ENCODE measurements at regions not wholly inside any gene's neighbourhood (a gene's known extent, or its start where the extent isn't known, plus 50 kb on each side); places are given as distances from the start of the nearest gene placed in this dataset.

GRCh38 chr3:55177749-55178148 lies 249.9 kb upstream of the LRTM1 start:
- no peaks in the 10 kb centered on the region for H3K36me3 ChIP-seq
- 66 to 76% (median 74%) methylated on average over 6 of the region's 6 CpGs for WGBS, 5 donors
- peaks cover 0 to 6% (median 0%) of the 10 kb centered on the region in 7 donors for H3K27me3 ChIP-seq (replicated peaks in 1 of 7)
- intact Hi-C loops (cut with DNase I; ENCODE audit: low total_unique reads): no loop called here
- TF ChIP-seq CTCF (IDR thresholded peaks at IDR 0.05 in 8 of 11, conservative IDR thresholded peaks at IDR 0.05 in 3 of 11) (no peak), POLR2AphosphoS5 (IDR thresholded peaks at IDR 0.05) (no peak), POLR2A (IDR thresholded peaks at IDR 0.05) (no peak)
- peaks cover 0 to 6% (median 0%) of the 10 kb centered on the region in 8 donors for H3K9me3 ChIP-seq
- no peak overlapping the region for H3K27ac ChIP-seq
- H3K4me3 ChIP-seq: no peak overlapping the region
- no peak for DNase-seq
- no peaks in the 10 kb centered on the region for H3K4me1 ChIP-seq

- Histone ChIP-seq H3K4me1 (no peaks in the 10 kb centered on the region), H3K9me3 (peaks cover 0 to 17% (median 3%) of the 10 kb centered on the region in 8 donors), H3K27ac (no peak overlapping the region), H3K4me3 (no peak overlapping the region), H3K27me3 (replicated peaks in 1 of 7) (peaks cover 0 to 6% (median 0%) of the 10 kb centered on the region in 7 donors), H3K36me3 (no peaks in the 10 kb centered on the region)
- TF ChIP-seq POLR2AphosphoS5 (IDR thresholded peaks at IDR 0.05) (no peak), POLR2A (IDR thresholded peaks at IDR 0.05) (no peak), CTCF (IDR thresholded peaks at IDR 0.05 in 8 of 11, conservative IDR thresholded peaks at IDR 0.05 in 3 of 11) (no peak)
- intact Hi-C loops (cut with DNase I; ENCODE audit: low total_unique reads): no loop called here
- DNase-seq: no peak
- 67 to 83% (median 73%) methylated on average over 2 of the region's 2 CpGs for WGBS, 5 donors
Measured at GRCh38 chr3:55175423-55175822, 247.6 kb upstream of the LRTM1 start.

- no peak overlapping the region for H3K4me3 ChIP-seq
- intact Hi-C loops (cut with DNase I; ENCODE audit: low total_unique reads): no loop called here
- H3K36me3 ChIP-seq: no peaks in the 10 kb centered on the region
- no peak overlapping the region for H3K27ac ChIP-seq
- DNase-seq: no peak
- H3K27me3 ChIP-seq (replicated peaks in 1 of 7): peaks cover 0 to 6% (median 0%) of the 10 kb centered on the region in 7 donors
- 80 to 96% (median 84%) methylated on average over 4 of the region's 4 CpGs for WGBS, 5 donors
- TF ChIP-seq POLR2A (IDR thresholded peaks at IDR 0.05) (no peak), CTCF (IDR thresholded peaks at IDR 0.05 in 8 of 11, conservative IDR thresholded peaks at IDR 0.05 in 3 of 11) (no peak), POLR2AphosphoS5 (IDR thresholded peaks at IDR 0.05) (no peak)
- peaks cover 0 to 17% (median 3%) of the 10 kb centered on the region in 8 donors for H3K9me3 ChIP-seq
- no peaks in the 10 kb centered on the region for H3K4me1 ChIP-seq
Measured at GRCh38 chr3:55174747-55175146, 246.9 kb upstream of the LRTM1 start.

GRCh38 chr3:55173504-55173903 lies 245.6 kb upstream of the LRTM1 start:
- intact Hi-C loops (cut with DNase I; ENCODE audit: low total_unique reads): no loop called here
- no peak for TF ChIP-seq POLR2A (IDR thresholded peaks at IDR 0.05)
- Histone ChIP-seq H3K9me3 (peaks cover 0 to 17% (median 3%) of the 10 kb centered on the region in 8 donors), H3K27ac (no peak overlapping the region), H3K4me3 (no peak overlapping the region), H3K27me3 (replicated peaks in 1 of 7) (no peaks in the 10 kb centered on the region), H3K36me3 (no peaks in the 10 kb centered on the region), H3K4me1 (no peaks in the 10 kb centered on the region)
- 44 to 85% (median 81%) methylated on average over 1 of the region's 1 CpG for WGBS, 5 donors
- no peak for DNase-seq

GRCh38 chr3:55172913-55173312 lies 245.1 kb upstream of the LRTM1 start:
- no peaks in the 10 kb centered on the region for H3K36me3 ChIP-seq
- peaks cover 0 to 17% (median 3%) of the 10 kb centered on the region in 8 donors for H3K9me3 ChIP-seq
- WGBS, 5 donors: 66 to 89% (median 83%) methylated on average over 4 of the region's 4 CpGs
- no peak overlapping the region for H3K27ac ChIP-seq
- intact Hi-C loops (cut with DNase I; ENCODE audit: low total_unique reads): no loop called here
- no peak overlapping the region for H3K4me3 ChIP-seq
- no peak for TF ChIP-seq CTCF (IDR thresholded peaks at IDR 0.05 in 8 of 11, conservative IDR thresholded peaks at IDR 0.05 in 3 of 11)
- no peak for TF ChIP-seq POLR2A (IDR thresholded peaks at IDR 0.05)
- no peak for TF ChIP-seq POLR2AphosphoS5 (IDR thresholded peaks at IDR 0.05)
- no peak for DNase-seq
- no peaks in the 10 kb centered on the region for H3K4me1 ChIP-seq
- H3K27me3 ChIP-seq (replicated peaks in 1 of 7): no peaks in the 10 kb centered on the region

All from spleen (tissue), 11 donors.